OCI-LY1 (cell line): ENCODE measurements at regions not wholly inside any gene's neighbourhood (a gene's known extent, or its start where the extent isn't known, plus 50 kb on each side); places are given as distances from the start of the nearest gene placed in this dataset.

ENCODE experiments used
- H2AFZ ChIP-seq: fragments of 200-600 bp; sonication (generic), shearing (Covaris generic); 2 replicates; pipeline ENCODE4 v1.6.0; 2014; ENCODE audit warnings: antibody characterized with exemption, mild to moderate bottlenecking, low read length
- H3F3A ChIP-seq: fragments of 200-600 bp; sonication (generic), shearing (Covaris generic); 2 replicates; pipeline ENCODE4 v1.6.0; 2014; ENCODE audit warnings: mild to moderate bottlenecking, antibody characterized with exemption, low read length, moderate library complexity; ENCODE audit not compliant: insufficient read depth
- H3K27ac ChIP-seq: fragments of 200-600 bp; sonication (generic); 2 replicates; pipeline ENCODE4 v1.5.1; 2014; ENCODE audit warnings: low read length, mixed run types, mild to moderate bottlenecking, low read depth; ENCODE audit not compliant: poor library complexity, severe bottlenecking
- H3K27me3 ChIP-seq: fragments of 200-600 bp; sonication (generic); 2 replicates; pipeline ENCODE4 v1.6.0; 2014; ENCODE audit warnings: antibody characterized with exemption, mild to moderate bottlenecking, low read length, moderate library complexity; ENCODE audit not compliant: insufficient read depth
- H3K36me3 ChIP-seq: fragments of 200-600 bp; sonication (generic); 2 replicates; pipeline ENCODE4 v1.6.1; 2014; ENCODE audit warnings: mild to moderate bottlenecking, antibody characterized with exemption, low read length, moderate library complexity, mixed read lengths; ENCODE audit not compliant: insufficient read depth
- H3K4me1 ChIP-seq: fragments of 200-600 bp; sonication (generic); 2 replicates; pipeline ENCODE4 v1.5.1; 2014; ENCODE audit warnings: mild to moderate bottlenecking, low read length, moderate library complexity; ENCODE audit not compliant: insufficient read depth, severe bottlenecking
- H3K4me2 ChIP-seq: fragments of 200-600 bp; sonication (generic), shearing (Covaris generic); 2 replicates; pipeline ENCODE4 v1.6.1; 2014; ENCODE audit warnings: low read length
- H3K4me3 ChIP-seq: fragments of 200-600 bp; sonication (generic); 2 replicates; pipeline ENCODE4 v1.5.1; 2014; ENCODE audit warnings: low read length, low read depth, mild to moderate bottlenecking, mixed read lengths; ENCODE audit not compliant: poor library complexity, severe bottlenecking
- H3K79me2 ChIP-seq: fragments of 200-600 bp; shearing (Covaris generic); 2 replicates; pipeline ENCODE4 v1.6.1; 2016; ENCODE audit warnings: mixed run types, low read length, mixed read lengths; ENCODE audit not compliant: insufficient read depth
- H3K9ac ChIP-seq: fragments of 200-600 bp; sonication (generic), shearing (Covaris generic); 2 replicates; pipeline ENCODE4 v1.6.1; 2014; ENCODE audit warnings: mild to moderate bottlenecking, low read length, mixed read lengths
- H3K9me2 ChIP-seq: fragments of 200-600 bp; sonication (generic), shearing (Covaris generic); 2 replicates; pipeline ENCODE4 v1.6.1; 2014; ENCODE audit warnings: low read depth, mild to moderate bottlenecking, low read length, mixed read lengths
- H3K9me3 ChIP-seq: fragments of 200-600 bp; shearing (Covaris generic); 2 replicates; pipeline ENCODE4 v1.6.1; 2014; ENCODE audit warnings: low read length, mixed read lengths
- H4K20me1 ChIP-seq: fragments of 200-600 bp; sonication (generic), shearing (Covaris generic); 2 replicates; pipeline ENCODE4 v1.6.0; 2016; ENCODE audit warnings: mild to moderate bottlenecking, low read length; ENCODE audit not compliant: insufficient read depth
- EZH2 ChIP-seq: fragments of 200-600 bp; sonication (generic), shearing (Covaris generic); IDR thresholded peaks from 2 replicates; pipeline ENCODE4 v1.8.0; 2017; ENCODE audit warnings: borderline replicate concordance, mixed run types, mild to moderate bottlenecking, antibody characterized with exemption, low read length, moderate library complexity, mixed read lengths
- TF ChIP-seq, protein P1 (sequence below): fragments of 200-600 bp; sonication (generic), shearing (Covaris generic); IDR thresholded peaks from 2 replicates; pipeline ENCODE4 v1.5.1; 2017; ENCODE audit warnings: mild to moderate bottlenecking, antibody characterized with exemption, low read length, moderate library complexity, mixed read lengths

DNA sequence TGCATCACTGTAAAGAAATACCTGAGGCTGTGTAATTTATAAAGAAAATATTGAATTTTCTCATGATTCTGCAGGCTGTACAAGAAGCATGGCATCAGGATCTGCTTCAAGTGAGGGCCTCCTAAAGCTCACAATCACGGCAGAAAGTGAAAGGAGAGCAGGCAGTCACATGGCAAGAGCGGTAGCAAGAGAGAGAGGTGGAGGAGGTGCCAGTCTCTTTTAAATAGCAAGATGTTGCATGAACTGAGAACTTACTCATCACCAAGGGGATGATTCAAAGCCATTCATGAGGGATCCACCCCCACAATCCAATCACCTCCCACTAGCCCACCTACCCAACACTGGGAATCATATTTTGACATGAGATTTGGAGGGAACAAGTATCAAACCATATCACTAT, 184.5 kb upstream of the PAPPA start:
- TF ChIP-seq, protein P1, sequence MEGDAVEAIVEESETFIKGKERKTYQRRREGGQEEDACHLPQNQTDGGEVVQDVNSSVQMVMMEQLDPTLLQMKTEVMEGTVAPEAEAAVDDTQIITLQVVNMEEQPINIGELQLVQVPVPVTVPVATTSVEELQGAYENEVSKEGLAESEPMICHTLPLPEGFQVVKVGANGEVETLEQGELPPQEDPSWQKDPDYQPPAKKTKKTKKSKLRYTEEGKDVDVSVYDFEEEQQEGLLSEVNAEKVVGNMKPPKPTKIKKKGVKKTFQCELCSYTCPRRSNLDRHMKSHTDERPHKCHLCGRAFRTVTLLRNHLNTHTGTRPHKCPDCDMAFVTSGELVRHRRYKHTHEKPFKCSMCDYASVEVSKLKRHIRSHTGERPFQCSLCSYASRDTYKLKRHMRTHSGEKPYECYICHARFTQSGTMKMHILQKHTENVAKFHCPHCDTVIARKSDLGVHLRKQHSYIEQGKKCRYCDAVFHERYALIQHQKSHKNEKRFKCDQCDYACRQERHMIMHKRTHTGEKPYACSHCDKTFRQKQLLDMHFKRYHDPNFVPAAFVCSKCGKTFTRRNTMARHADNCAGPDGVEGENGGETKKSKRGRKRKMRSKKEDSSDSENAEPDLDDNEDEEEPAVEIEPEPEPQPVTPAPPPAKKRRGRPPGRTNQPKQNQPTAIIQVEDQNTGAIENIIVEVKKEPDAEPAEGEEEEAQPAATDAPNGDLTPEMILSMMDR = no peak
- TF ChIP-seq EZH2 = no peak
- Histone ChIP-seq H3K27ac (no peak overlapping the region), H3K9me3 (no peaks in the 10 kb centered on the region), H3K36me3 (no peaks in the 10 kb centered on the region), H3K4me2 (no peak overlapping the region), H3K9ac (no peak overlapping the region), H3K9me2 (no peaks in the 10 kb centered on the region), H3K4me1 (no peaks in the 10 kb centered on the region), H4K20me1 (no peaks in the 10 kb centered on the region), H3F3A (no peaks in the 10 kb centered on the region), H3K27me3 (no peaks in the 10 kb centered on the region), H3K4me3 (no peak overlapping the region), H3K79me2 (no peaks in the 10 kb centered on the region), H2AFZ (no peak overlapping the region)

DNA sequence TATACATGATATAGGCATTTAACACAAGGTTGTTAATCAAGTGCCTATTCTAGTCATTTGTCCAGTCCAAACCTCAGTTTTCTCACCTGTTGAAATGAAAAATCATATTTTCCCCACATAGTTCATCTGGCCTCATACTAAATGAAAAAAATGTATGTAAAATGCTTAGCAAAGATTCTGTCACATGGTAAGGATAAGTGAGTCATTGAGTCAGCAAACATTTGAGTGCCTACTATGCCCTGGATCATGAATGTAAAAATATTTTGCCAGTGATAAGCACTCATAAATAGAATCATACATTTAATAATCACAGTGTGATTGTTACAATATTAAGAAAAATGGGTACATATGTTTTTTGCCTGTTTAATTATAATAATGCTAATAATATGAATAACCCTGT, 181.2 kb upstream of the PAPPA start:
- Histone ChIP-seq H3K4me3 (no peak overlapping the region), H3K9ac (no peak overlapping the region), H3K27me3 (no peaks in the 10 kb centered on the region), H3K9me2 (no peaks in the 10 kb centered on the region), H3K36me3 (no peaks in the 10 kb centered on the region), H4K20me1 (no peaks in the 10 kb centered on the region), H2AFZ (no peak overlapping the region), H3K27ac (no peak overlapping the region), H3K4me2 (no peak overlapping the region), H3F3A (no peaks in the 10 kb centered on the region), H3K79me2 (no peaks in the 10 kb centered on the region), H3K9me3 (no peaks in the 10 kb centered on the region), H3K4me1 (no peaks in the 10 kb centered on the region)
- TF ChIP-seq EZH2 = no peak
- TF ChIP-seq, protein P1 = no peak

DNA sequence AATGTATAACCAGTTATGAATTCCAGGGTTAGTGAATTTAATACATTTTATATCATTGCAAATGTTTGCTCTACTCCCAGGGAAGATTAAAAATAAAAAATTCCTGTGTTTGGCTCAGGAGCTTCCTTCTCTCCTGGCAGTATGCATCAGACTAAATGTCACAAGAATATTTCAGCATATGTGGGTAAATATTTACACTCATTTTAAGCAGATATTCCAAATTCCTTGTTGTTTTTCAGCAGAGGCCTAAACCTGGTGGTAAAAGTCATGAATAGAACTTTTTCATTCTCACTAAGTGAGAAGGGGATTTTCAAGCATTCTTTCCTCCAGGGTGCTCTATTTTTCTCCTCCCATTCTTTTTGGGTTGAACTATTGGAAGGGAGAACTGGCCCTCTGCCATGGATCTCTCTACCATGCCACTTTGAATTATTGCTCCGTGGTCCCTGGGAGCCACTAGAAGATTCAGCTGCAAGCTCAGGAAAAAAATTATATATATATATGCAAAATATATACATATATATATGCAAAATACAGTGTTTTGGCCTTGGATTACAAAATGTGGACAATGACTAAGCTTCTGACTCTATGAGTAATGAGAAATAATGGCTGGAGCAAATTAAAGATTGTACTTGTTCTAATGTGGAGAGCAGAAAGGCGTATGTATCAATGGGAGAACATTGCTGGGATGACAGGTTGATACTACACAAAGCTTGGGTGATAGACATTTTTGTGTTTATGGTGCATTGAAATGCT, 180.6 kb upstream of the PAPPA start:
- H3K27ac ChIP-seq = no peak overlapping the region
- TF ChIP-seq EZH2 = no peak
- TF ChIP-seq, protein P1 = no peak
- no peaks in the 10 kb centered on the region for H3K4me1 ChIP-seq
- H4K20me1 ChIP-seq = no peaks in the 10 kb centered on the region
- H3F3A ChIP-seq = no peaks in the 10 kb centered on the region
- H2AFZ ChIP-seq = no peak overlapping the region
- no peak overlapping the region for H3K4me3 ChIP-seq
- no peaks in the 10 kb centered on the region for H3K27me3 ChIP-seq
- no peaks in the 10 kb centered on the region for H3K9me3 ChIP-seq
- H3K36me3 ChIP-seq = no peaks in the 10 kb centered on the region
- H3K79me2 ChIP-seq = no peaks in the 10 kb centered on the region
- no peaks in the 10 kb centered on the region for H3K9me2 ChIP-seq
- no peak overlapping the region for H3K9ac ChIP-seq
- H3K4me2 ChIP-seq = no peak overlapping the region
